Activated effector memory CD4-positive, alpha-beta T cell treated with Interleukin-2 at 50 U/mL for 16 hours (primary cell): ENCODE measurements at regions not wholly inside any gene's neighbourhood (a gene's known extent, or its start where the extent isn't known, plus 50 kb on each side); places are given as distances from the start of the nearest gene placed in this dataset.
"Not testable (repeated sequence)": the region's sequence is repeated elsewhere in the genome, so short reads cannot be mapped to it uniquely, and the experiment has no call there.

Experiments used
- DNase-seq: peaks from one replicate; pipeline ENCODE4 v3.0.0-alpha.2; 2020

GRCh38 chr2:173673640-173674039 lies 291.5 kb downstream of the SP3 start:
- DNase-seq, result no peak

- no peak for DNase-seq
These were observed 288.5 kb downstream of the SP3 start for GRCh38 chr2:173676647-173677046.

DNA sequence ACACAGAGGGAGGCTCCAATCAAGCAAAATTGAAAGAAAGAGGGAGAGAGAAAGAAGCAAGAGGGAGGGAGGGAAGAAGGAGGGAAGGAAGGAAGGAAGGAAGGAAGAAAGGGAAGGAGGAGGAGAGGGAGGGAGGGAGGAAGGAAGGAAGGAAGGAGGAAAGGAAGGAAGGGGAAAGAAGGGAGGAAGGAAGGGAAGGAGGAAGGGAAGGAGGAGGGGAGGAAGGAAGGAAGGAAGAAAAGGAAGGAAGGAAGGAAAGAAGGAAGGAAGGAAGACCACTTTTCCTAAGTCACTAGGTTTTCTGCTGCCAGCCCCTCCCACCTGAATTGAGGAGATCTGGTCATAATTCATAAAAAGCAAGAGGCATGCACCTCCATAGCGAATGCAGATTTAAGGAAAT lies 287.0 kb downstream of the SP3 start:
- no peak for DNase-seq

GRCh38 chr2:173680574-173680973 lies 284.6 kb downstream of the SP3 start:
- no peak for DNase-seq

DNA sequence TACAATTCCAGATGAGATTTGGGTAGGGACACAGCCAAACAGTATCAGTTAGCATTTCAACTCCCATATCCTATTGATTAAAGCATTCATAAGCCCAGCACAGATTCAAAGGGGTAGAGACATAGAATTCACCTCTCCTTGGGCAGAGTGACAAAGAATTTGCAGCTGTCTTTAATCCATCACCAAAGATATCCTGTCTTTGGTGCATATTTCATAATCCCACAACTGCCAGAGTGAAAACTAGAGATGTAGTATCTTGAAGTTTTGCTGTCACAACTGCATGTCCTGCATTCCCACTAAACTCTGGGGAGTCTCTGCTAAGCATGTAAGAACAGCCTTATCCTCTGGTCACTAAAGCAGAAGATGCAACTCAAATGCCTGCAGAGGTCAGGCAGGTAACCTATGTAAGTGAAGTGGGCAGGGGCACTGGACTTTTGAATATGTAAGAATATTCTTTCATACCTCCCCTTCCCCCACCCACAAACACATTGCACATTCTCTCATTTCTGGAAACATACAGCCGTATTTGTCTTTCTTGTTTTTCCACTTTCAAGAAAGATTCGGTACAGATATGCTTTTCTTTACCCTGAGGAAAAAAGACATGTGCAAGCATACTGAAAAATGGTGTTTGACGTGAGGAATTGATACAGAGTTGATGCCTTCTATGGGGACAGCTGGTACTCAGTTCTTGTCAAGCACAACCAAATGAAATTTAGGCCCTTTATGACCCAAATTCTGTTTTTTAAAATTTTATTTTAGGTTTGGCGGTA lies 283.1 kb downstream of the SP3 start:
- DNase-seq, result no peak

- DNase-seq, result no peak
These were observed 280.2 kb downstream of the SP3 start for GRCh38 chr2:173684896-173685459.

- no peak for DNase-seq
These were observed 274.8 kb downstream of the SP3 start for GRCh38 chr2:173690349-173690748.

GRCh38 chr2:173692068-173692467 lies 273.1 kb downstream of the SP3 start:
- no peak for DNase-seq

- no peak for DNase-seq
These were observed 272.1 kb downstream of the SP3 start for GRCh38 chr2:173693044-173693589.

GRCh38 chr2:173696274-173696673 lies 268.9 kb downstream of the SP3 start:
- DNase-seq, result no peak

- no peak for DNase-seq
These were observed 267.2 kb downstream of the SP3 start for GRCh38 chr2:173697929-173698328.

DNA sequence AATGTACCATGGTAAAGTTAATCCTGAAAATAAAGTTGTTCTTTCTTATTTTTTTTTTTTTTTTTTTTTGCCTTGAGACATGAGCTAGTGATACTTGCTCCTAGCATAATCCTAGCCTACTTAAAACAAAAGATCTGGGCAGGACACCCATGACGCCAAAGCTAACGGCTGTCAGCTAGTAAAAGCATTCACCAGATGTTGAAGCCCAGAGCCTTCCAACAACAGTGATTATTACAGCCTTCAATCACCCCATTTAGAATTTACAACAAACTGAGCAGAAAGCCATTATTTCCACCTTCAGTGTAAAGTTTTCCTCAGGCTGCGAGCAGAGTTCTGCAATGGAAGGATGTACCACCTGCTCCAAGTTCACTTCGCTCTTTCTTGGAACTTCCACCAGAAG lies 259.5 kb downstream of the SP3 start:
- DNase-seq, result no peak

GRCh38 chr2:173706936-173707335 lies 258.2 kb downstream of the SP3 start:
- DNase-seq, result no peak

GRCh38 chr2:173708806-173709205 lies 256.4 kb downstream of the SP3 start:
- DNase-seq, result no peak

DNA sequence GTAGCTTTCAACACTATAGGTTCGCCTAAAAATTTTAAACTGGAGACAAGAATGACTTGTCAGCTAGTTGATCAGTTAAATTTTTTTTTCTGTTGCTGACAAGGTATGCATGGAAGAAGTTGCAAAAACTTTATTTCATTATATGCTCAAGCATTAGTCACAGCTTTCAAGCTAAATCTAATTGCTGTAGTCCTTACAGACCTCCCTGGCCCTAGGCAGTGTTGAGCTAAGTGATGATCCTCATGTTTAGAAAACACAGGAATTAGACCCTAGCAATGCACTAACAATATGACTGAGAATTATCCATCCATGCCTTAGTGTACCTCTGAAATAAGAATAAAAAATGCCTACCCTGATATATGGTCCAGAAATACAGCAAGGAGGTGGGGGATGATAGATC lies 253.4 kb downstream of the SP3 start:
- no peak for DNase-seq

DNA sequence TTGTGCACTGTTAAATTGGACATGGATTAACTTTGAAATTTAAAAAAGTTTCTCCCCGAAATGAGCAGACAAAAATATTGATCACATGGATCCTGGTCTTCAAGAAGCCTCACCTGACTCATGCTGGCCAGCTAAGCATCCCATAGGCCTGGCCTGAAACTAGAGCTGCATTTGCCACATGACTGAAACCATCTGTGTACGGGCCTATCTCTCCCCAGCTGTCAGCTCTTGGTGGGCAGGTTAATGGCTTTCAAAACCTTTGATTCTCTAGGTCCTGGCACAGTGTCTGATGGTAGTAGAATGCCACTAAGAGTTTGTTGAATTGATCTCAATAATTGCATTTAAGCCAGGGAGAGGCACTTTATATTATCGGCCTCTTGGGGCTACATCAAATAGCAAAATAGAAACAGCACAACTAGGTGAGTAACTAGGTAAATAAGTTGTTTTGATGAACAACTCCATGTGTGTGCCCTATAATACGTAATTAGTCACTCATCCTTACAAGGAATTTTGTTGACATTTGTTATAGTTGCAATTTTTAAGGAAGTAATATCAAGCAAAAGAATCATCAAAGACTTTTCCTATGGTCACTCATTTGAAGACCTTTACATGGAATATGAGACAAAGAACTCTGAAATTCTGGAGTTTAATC lies 251.1 kb downstream of the SP3 start:
- no peak for DNase-seq

DNA sequence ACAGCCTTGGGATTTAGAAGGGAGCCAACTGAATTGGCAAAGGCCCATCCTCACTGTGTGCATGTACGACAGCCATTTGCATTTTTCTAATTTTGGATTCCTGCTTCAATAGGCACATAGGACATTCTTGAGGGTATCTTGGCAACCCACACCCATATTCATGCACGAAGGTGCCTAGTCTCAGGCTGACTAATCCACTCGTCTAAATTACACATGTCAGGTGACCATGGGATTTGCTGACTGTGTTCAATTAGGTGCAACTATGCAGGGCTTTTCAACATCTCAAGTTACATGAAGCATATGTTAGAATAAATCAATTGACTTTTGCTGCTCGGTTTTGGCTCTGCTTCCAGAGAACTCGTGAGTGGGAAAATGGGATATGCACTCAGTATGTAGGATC lies 249.7 kb downstream of the SP3 start:
- no peak for DNase-seq

GRCh38 chr2:173716458-173717052 lies 248.6 kb downstream of the SP3 start:
- no peak for DNase-seq

DNA sequence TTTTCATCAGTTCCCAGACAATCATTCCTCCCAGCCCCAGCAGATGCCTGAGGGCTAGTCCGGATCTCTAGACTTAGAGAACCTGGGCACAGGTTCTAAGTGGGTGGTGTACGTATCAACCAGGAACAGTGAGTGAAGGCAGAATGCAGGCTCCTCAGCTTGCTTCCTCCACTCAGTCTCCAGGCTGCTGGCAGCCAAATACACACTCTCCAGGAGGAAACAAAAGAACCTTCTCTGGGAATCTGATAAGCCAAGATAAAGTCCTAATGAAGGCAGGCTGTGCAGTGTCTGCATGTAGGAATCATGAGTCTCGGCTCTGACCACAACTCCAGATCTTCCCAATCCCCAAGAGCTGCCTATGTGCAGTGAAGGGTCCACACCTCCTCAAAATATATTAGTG lies 245.7 kb downstream of the SP3 start:
- DNase-seq, result no peak

GRCh38 chr2:173720306-173720705 lies 244.9 kb downstream of the SP3 start:
- no peak for DNase-seq

- DNase-seq, result no peak
These were observed 230.4 kb downstream of the SP3 start for GRCh38 chr2:173734797-173735196.

DNA sequence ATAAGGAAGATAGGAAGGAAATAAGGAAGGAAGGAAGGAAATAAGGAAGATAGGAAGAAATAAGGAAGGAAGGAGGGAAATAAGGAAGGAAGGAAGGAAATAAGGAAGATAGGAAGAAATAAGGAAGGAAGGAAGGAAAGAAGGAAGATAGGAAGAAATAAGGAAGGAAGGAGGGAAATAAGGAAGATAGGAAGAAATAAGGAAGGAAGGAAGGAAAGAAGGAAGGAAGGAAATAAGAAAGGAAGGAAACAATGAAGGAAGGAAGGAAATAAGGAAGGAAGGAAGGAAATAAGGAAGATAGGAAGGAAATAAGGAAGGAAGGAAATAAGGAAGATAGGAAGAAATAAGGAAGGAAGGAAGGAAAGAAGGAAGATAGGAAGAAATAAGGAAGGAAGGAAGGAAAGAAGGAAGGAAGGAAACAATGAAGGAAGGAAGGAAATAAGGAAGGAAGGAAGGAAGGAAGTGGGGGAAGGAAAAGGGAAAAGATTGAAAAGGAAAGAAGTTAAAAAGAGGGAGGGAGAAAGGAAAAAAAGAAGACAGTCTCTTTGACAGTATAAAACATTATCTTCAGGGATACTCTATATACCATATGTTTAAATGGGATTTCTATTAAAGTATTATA lies 227.1 kb downstream of the SP3 start:
- DNase-seq, result not testable (repeated sequence)

- DNase-seq, result no peak
These were observed 226.2 kb downstream of the SP3 start for GRCh38 chr2:173739006-173739405.
